Prostate gland (tissue), 2 donors: ENCODE measurements at regions not wholly inside any gene's neighbourhood (a gene's known extent, or its start where the extent isn't known, plus 50 kb on each side); places are given as distances from the start of the nearest gene placed in this dataset.

ENCODE experiments used
- DNase-seq: peaks from one replicate; pipeline ENCODE4 v3.0.0-alpha.2; 2019; ENCODE audit warnings: low spot score
- H3K27ac ChIP-seq, 2 donors: fragments of 200-600 bp; sonication (generic); 2 replicates each; pipeline ENCODE4 v1.5.1; 2017 to 2019
- H3K27me3 ChIP-seq: fragments of 200-600 bp; sonication (generic); replicated peaks from 2 replicates; pipeline ENCODE4 v1.5.1; 2019; ENCODE audit not compliant: insufficient read depth
- H3K36me3 ChIP-seq, 2 donors: fragments of 200-600 bp; sonication (generic); 1 replicate in 1 of 2; 2 replicates in 1 of 2; pipeline versions ENCODE4 v1.5.1 to v1.8.1; 2017 to 2019
- H3K4me1 ChIP-seq: fragments of 200-600 bp; sonication (generic); replicated peaks from 2 replicates; pipeline ENCODE4 v1.5.1; 2019
- H3K4me3 ChIP-seq, 2 donors: fragments of 200-600 bp; sonication (generic); 2 replicates each; pipeline ENCODE4 v1.5.1; 2017 to 2019
- H3K9me3 ChIP-seq: fragments of 200-600 bp; sonication (generic); 2 replicates; pipeline ENCODE4 v1.5.1; 2017
- POLR2A ChIP-seq: fragments of 450-650 bp; IDR thresholded peaks from one replicate; pipeline ENCODE4 v1.6.1; 2016; ENCODE audit warnings: antibody characterized with exemption, mild to moderate bottlenecking
- POLR2AphosphoS5 ChIP-seq: sonication (generic); formaldehyde crosslinking; IDR thresholded peaks from one replicate; pipeline ENCODE4 v1.6.1; 2017; ENCODE audit warnings: antibody characterized with exemption
- WGBS: methylation state at CpG from one replicate; pipeline ENCODE4 v1.1.5; 2018; 5-methylcytosine and 5-hydroxymethylcytosine counted together
- intact Hi-C: fragments of 100-400 bp; cut with DNase I; formaldehyde crosslinking; loops from one replicate; pipeline ENCODE4 v1.14.2; 2022
- TF ChIP-seq, protein P1 (sequence below), 4 experiments: fragments of 200-600 bp in 2 of 4; fragments of 450-650 bp in 2 of 4; sonication (generic) in 2 of 4; IDR thresholded peaks; 1 replicate in 3 of 4; 2 replicates in 1 of 4; pipeline ENCODE4 v1.5.1; 2016 to 2019; ENCODE audit warnings: antibody characterized with exemption in 4 of 4, mild to moderate bottlenecking in 2 of 4, moderate library complexity in 2 of 4

DNA sequence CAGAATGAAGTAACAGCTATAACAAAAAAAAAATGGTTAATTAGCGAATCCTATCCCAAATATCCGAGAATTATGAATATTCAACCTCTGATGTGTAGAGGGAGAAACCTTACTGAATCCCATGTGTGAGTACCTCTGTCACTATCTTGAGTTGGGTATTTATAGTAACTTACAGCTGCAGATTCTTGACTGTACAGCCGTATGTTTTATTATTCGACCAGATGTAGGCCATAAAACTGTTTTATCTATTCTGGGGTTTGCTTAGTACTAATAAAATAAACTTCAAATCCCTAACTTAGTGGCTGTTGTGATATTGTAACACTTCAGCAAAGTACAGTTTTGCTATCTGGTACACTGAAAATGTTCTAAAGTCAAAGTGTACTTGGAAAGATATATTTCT is 120.0 kb downstream of the EFNB2 start:
- Histone ChIP-seq H3K4me3 (no peak overlapping the region), H3K27ac (no peak overlapping the region), H3K9me3 (no peaks in the 10 kb centered on the region), H3K27me3 (no peaks in the 10 kb centered on the region), H3K36me3 (no peaks in the 10 kb centered on the region), H3K4me1 (no peaks in the 10 kb centered on the region)
- no peak for DNase-seq
- WGBS, result 34% methylated on average over 4 of the region's 4 CpGs
- TF ChIP-seq POLR2A, result no peak
- no peak for TF ChIP-seq POLR2AphosphoS5
- TF ChIP-seq, protein P1, sequence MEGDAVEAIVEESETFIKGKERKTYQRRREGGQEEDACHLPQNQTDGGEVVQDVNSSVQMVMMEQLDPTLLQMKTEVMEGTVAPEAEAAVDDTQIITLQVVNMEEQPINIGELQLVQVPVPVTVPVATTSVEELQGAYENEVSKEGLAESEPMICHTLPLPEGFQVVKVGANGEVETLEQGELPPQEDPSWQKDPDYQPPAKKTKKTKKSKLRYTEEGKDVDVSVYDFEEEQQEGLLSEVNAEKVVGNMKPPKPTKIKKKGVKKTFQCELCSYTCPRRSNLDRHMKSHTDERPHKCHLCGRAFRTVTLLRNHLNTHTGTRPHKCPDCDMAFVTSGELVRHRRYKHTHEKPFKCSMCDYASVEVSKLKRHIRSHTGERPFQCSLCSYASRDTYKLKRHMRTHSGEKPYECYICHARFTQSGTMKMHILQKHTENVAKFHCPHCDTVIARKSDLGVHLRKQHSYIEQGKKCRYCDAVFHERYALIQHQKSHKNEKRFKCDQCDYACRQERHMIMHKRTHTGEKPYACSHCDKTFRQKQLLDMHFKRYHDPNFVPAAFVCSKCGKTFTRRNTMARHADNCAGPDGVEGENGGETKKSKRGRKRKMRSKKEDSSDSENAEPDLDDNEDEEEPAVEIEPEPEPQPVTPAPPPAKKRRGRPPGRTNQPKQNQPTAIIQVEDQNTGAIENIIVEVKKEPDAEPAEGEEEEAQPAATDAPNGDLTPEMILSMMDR (IDR thresholded peaks at IDR 0.05), result no peak
- intact Hi-C loops, result no loop called here

DNA sequence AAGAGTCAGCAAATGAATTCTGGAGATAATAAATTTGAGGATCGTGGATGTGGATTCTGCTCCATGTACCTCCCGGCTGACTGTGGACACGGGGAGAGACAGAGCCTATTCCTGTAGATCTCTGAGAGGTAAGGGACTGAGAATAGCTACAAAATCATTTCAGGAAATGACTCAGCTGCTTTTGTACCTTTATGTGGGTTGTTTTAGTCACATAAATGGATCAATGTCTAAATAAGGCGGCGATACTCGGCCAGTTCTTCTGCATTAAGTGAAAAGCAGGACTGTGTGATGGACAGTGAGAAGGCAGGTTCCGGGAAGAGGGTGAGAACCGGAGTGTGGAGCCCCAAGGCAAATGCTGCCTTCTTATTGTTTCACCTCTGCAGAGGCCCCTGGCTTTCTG is 128.1 kb downstream of the EFNB2 start:
- Histone ChIP-seq H3K4me3 (no peak overlapping the region), H3K36me3 (no peaks in the 10 kb centered on the region), H3K27me3 (no peaks in the 10 kb centered on the region), H3K27ac (no peak overlapping the region), H3K4me1 (no peaks in the 10 kb centered on the region), H3K9me3 (no peaks in the 10 kb centered on the region)
- no peak for DNase-seq
- intact Hi-C loops, result no loop called here
- WGBS, result 60% methylated on average over 8 of the region's 8 CpGs
- TF ChIP-seq POLR2AphosphoS5 (no peak), POLR2A (no peak)
- TF ChIP-seq, protein P1 (IDR thresholded peaks at IDR 0.05), result no peak

DNA sequence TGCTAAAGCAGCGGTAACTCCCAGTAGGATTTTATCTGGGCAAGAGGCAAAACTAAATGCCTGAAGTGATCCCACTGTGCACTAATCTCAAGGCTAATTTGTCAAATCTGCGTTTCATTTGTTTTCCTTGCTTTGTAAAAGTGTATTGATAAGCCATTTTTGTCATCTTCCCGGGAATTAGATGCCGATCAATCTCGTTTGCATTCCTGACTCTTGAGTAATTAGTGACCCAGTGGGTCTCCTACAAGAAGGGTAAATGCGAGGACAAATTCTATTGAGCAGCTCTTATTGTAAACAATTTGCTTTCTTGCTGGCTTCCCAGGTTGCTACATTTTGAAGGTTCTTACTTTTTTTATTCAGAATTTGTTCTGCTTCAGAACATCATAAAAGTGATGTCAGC is 129.7 kb downstream of the EFNB2 start:
- Histone ChIP-seq H3K36me3 (no peaks in the 10 kb centered on the region), H3K4me1 (no peaks in the 10 kb centered on the region), H3K27me3 (no peaks in the 10 kb centered on the region), H3K27ac (no peak overlapping the region), H3K9me3 (no peaks in the 10 kb centered on the region), H3K4me3 (no peak overlapping the region)
- DNase-seq, result no peak
- WGBS, result 72% methylated on average over 6 of the region's 6 CpGs
- TF ChIP-seq, protein P1 (IDR thresholded peaks at IDR 0.05), result no peak
- intact Hi-C loops, result no loop called here

DNA sequence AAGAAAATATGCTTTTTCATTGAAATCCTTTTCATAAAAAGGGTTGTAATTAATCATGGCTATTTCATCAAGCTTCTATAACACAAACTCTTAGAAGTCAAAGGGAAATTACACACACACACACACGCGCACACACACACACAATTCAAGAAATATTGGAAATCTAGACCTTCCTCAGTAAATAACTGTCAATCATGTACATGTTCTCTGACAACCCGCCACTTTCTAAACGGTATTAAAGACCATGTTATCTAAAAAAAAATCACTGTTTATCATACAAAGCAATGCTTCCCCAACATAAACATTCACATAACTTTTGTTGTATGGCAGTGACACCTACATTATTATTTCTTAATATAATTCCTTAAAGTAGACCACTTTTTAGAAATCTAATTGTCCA is 132.2 kb downstream of the EFNB2 start:
- intact Hi-C loops, result no loop called here
- no peak overlapping the region for H3K27ac ChIP-seq
- H3K4me1 ChIP-seq, result no peaks in the 10 kb centered on the region
- TF ChIP-seq, protein P1 (IDR thresholded peaks at IDR 0.05), result no peak
- TF ChIP-seq POLR2AphosphoS5, result no peak
- TF ChIP-seq POLR2A, result no peak
- H3K27me3 ChIP-seq, result no peaks in the 10 kb centered on the region
- DNase-seq, result no peak
- no peaks in the 10 kb centered on the region for H3K36me3 ChIP-seq
- H3K9me3 ChIP-seq, result no peaks in the 10 kb centered on the region
- 72% methylated on average over 4 of the region's 4 CpGs for WGBS
- no peak overlapping the region for H3K4me3 ChIP-seq

DNA sequence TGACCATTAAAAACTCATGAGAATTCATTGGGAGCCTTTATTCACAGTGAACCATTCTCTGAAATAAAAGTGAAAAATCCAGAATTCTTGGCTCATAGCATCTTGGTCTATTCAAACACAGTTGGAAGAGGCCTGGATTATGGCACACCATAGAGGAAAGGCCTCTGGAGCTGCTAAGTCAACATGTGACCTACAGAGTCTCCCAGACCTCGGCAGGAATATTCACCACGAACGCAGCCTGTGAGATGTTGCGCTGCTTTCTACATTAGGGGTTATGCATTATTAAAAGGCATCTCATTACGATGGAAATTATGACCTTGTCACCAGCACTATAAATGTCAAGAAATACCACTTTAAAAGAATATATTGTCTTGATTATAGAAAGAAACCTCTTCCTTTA is 132.6 kb downstream of the EFNB2 start:
- no peak for DNase-seq
- Histone ChIP-seq H3K36me3 (no peaks in the 10 kb centered on the region), H3K27ac (no peak overlapping the region), H3K27me3 (no peaks in the 10 kb centered on the region), H3K9me3 (no peaks in the 10 kb centered on the region), H3K4me3 (no peak overlapping the region), H3K4me1 (no peaks in the 10 kb centered on the region)
- TF ChIP-seq POLR2A (no peak), POLR2AphosphoS5 (no peak)
- TF ChIP-seq, protein P1 (IDR thresholded peaks at IDR 0.05), result no peak
- WGBS, result 70% methylated on average over 5 of the region's 5 CpGs
- intact Hi-C loops, result no loop called here
